HepG2 (cell line): ENCODE measurements at regions not wholly inside any gene's neighbourhood (a gene's known extent, or its start where the extent isn't known, plus 50 kb on each side); places are given as distances from the start of the nearest gene placed in this dataset.

Experiments used
- CHCHD3 ChIP-seq: sonication (generic); formaldehyde crosslinking; IDR thresholded peaks from 2 replicates; pipeline ENCODE4 v1.8.0; 2022; ENCODE audit warnings: mild to moderate bottlenecking, missing genetic modification reagents, moderate library complexity
- CTCF ChIP-seq: sonication (generic); formaldehyde crosslinking; IDR thresholded peaks from 2 replicates; pipeline ENCODE4 v1.5.0; 2020; ENCODE audit warnings: mild to moderate bottlenecking, missing genetic modification reagents, moderate library complexity
- FOXP4 ChIP-seq: sonication (generic); formaldehyde crosslinking; IDR thresholded peaks from 2 replicates; pipeline ENCODE4 v1.4.0; 2020; ENCODE audit warnings: missing genetic modification reagents
- JUNB ChIP-seq: sonication (generic); formaldehyde crosslinking; IDR thresholded peaks from 2 replicates; pipeline ENCODE4 v1.8.0; 2022; ENCODE audit warnings: missing genetic modification reagents, mild to moderate bottlenecking, borderline replicate concordance
- JUND ChIP-seq: sonication (generic); formaldehyde crosslinking; IDR thresholded peaks from 2 replicates; pipeline ENCODE4 v1.8.0; 2022; ENCODE audit warnings: mild to moderate bottlenecking, missing genetic modification reagents
- RAD21 ChIP-seq: fragments of 450-650 bp; formaldehyde crosslinking; IDR thresholded peaks from 2 replicates; pipeline ENCODE4 v1.5.0; 2020; ENCODE audit warnings: mild to moderate bottlenecking
- RAD51 ChIP-seq: fragments of 450-650 bp; IDR thresholded peaks from 2 replicates; pipeline ENCODE4 v1.6.1; 2016; ENCODE audit warnings: borderline replicate concordance
- REST ChIP-seq, 2 experiments: IDR thresholded peaks; 2 replicates each; pipeline ENCODE4 v1.6.1; 2011 to 2012; ENCODE audit warnings: low read length in 2 of 2, borderline replicate concordance in 1 of 2, low read depth in 1 of 2, mild to moderate bottlenecking in 1 of 2, moderate library complexity in 1 of 2
- SKIL ChIP-seq: sonication (generic); formaldehyde crosslinking; IDR thresholded peaks from 2 replicates; pipeline ENCODE4 v1.8.0; 2022; ENCODE audit warnings: missing genetic modification reagents, mild to moderate bottlenecking, moderate library complexity, borderline replicate concordance
- SMAD3 ChIP-seq: sonication (generic); formaldehyde crosslinking; IDR thresholded peaks from 2 replicates; pipeline ENCODE4 v1.4.0; 2020; ENCODE audit warnings: missing genetic modification reagents
- ZFP36 ChIP-seq: fragments of 150-350 bp; IDR thresholded peaks from 2 replicates; pipeline ENCODE4 v1.6.1; 2018; ENCODE audit warnings: borderline replicate concordance, low read length, low read depth; ENCODE audit not compliant: partially characterized antibody

- TF ChIP-seq CTCF (CRISPR knock-in tag) (no peak), RAD51 (no peak), SMAD3 (CRISPR knock-in tag) (no peak), JUND (CRISPR knock-in tag) (no peak), CHCHD3 (CRISPR knock-in tag) (no peak), SKIL (no peak), FOXP4 (CRISPR knock-in tag) (no peak), JUNB (no peak), REST (IDR thresholded peaks at IDR 0.05; ENCODE audit: borderline replicate concordance in 1 of 2, low read depth in 1 of 2, low read length in 2 of 2) (no peak), RAD21 (CRISPR knock-in tag) (no peak), ZFP36 (no peak)
These were observed 721.9 kb downstream of the BRINP1 start for GRCh38 chr9:118647331-118647730.
